Stimulated activated CD4-positive, alpha-beta T cell treated with anti-CD3 and anti-CD28 coated beads, Interleukin-15, amount 100 ng/mL, for 48 hours (primary cell): ENCODE measurements at regions not wholly inside any gene's neighbourhood (a gene's known extent, or its start where the extent isn't known, plus 50 kb on each side); places are given as distances from the start of the nearest gene placed in this dataset.

Experiments used
- DNase-seq, 2 donors: peaks; one replicate each; pipeline ENCODE4 v3.0.0-alpha.2; 2020; ENCODE audit warnings: low read depth in 2 of 2

DNA sequence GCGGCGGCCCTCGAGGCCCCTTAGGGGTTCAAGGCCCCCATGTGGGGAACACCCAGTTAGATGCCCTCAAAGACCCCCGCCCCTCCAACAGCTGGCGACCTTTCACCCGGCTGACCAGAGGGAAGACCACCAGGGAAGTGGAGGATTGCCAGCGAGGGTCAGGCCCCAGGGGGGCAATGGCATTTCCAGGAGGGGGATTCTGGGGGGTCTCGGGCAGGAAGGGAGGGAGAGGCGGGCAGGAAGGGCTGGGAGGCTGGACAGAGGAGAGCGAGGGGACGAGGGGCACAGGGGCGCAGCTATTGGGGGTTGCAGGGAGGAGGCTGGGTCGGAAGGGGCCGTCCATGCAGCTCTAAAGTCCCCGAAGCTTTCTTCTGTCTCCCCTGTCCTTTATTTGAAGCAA, 139.5 kb downstream of the C16orf95 start:
- no peak for DNase-seq

DNA sequence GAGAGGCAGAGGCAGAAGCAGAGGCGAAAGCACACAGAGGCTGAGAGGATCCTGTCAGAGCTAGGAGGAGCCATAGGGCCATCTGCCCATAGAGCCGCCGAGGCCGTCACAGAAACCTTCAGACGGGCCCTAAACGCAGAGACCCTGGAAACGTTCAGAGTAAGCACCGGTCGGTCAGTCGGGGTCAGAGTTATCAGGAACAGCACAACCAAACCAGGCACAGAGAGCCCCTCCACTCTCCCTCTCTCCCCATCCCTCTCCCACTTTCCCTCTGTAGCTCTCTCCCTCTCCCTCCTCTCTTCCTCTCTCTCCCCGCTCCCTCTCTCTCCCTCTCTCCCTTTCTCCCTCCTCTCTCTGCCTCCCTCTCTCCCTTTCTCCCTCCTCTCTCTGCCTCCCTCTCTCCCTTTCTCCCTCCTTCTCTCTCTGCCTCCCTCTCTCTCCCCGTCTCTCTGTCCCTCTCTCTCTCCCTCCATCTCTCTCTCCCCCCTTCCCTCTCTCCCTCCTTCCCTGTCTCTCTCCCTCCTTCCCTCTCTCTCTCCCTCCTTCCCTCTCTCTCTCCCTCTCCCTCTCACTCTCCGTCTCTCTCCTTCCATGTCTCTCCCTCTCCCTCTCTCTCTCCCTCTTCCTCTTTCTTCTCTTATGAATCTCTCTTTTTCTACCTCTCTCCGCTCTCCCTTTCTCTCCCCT, 138.9 kb downstream of the C16orf95 start:
- no peak for DNase-seq

DNA sequence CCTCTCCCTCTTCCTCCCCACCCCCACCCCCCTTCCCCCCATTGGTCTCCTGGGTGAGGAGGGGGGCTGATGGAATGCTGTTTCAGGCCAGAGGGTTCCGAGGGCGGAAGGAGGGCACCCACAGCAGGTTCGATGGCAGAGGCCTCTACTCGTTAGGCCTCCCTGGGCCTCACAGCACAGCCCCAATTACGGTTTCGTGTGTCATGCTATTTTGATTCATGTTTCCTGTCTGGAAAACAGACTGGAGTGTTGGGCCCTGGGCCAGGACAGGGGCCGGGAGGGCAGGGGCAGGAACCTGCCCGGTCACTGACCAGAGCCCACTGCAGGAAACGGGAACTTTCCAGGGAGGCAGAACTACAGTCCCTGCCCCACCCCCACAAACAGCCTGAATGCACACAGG, 138.2 kb downstream of the C16orf95 start:
- no peak for DNase-seq

DNA sequence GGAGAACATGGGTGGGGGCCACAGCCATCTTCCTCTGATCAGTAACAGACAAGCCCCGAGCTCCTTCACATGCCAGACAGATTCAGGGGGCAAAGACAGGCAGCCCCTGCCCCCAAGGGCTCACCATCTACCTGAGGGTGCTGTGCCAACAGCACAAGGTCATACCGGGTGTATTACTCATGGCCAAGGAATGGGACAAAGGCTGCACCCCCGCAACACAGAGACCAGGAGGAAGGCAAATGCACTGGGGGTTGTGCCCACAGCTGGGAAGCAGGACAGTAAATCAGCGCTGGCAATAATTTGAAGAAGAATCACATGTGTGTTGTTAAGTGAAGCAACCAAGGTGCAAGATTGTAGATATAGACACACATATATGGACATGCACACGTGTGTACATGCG, 137.1 kb downstream of the C16orf95 start:
- no peak for DNase-seq

DNA sequence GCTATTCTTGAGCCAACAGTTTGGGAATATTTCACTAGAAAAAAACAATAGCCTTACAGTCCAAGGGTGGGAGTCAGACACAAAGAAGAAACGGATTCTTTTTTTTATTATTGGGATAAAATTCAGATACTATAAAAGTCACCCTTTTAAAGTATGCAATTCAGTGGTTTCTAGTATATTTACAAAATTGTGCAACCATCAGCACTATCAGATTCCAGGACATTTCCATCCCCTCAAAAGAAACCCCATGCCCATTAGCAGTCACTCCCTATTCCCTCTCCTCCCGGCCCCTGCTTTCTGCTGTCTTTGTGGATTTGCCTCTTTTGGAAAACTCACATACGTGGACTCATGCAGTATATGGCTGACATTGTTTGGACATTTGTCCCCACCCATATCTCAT, 134.4 kb downstream of the C16orf95 start:
- no peak for DNase-seq

DNA sequence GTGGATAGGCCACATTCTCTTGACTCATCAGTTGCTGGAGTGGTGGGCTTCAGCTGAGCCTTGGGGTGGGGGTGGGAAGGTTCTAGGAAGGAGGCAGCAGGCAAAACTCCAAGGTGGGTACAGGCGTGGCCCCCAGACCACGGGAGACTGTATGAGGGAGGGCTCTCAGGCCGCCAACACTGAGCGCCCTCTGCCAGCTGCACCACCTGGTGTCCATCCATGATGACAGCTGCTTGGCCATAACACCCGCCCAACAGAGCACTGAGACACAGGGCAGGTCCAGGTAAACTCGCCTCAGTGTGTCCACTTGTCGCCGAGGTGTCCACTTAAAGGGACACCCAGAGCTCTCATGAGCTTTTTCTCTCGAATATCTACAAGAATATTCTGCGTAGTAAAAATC, 133.5 kb downstream of the C16orf95 start:
- DNase-seq: no peak

DNA sequence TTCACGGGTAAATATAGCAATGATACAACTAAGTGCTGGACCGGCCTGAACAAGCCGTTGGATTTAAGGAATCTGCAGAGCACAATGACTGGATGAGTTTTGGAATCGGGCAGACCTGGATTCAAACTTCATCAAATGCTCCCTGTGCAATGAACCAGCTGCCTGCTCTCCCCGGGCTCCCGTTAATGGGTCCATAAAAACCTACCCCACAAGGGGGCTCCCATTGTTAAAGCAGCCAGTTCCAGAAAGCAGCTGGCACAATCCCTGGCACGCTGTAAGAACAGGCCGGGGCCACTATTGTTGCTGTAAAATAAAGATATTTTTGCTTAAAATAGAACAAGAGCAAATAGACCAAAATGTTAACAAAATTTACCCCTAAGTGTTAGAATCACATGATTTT, 131.9 kb downstream of the C16orf95 start:
- no peak for DNase-seq

DNA sequence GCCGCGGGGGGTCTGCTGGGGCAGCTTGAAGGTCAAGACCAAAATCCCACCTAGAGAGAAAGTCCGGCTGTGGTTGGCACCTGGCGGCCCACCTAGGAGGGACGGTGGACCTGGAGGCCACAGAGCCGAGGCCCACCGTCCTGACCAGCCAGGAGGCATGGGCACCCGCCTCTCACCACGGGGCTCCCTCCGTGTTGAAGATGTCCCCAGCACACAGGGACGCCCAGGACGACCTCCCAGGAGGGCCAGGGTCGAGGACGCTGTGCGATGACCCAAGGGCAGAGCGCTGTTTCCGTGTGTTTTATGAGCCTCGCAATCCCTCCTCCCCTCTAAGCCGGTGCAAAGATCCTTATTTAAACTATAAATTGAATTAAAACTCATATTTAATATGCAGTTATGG, 131.2 kb downstream of the C16orf95 start:
- DNase-seq: no peak

DNA sequence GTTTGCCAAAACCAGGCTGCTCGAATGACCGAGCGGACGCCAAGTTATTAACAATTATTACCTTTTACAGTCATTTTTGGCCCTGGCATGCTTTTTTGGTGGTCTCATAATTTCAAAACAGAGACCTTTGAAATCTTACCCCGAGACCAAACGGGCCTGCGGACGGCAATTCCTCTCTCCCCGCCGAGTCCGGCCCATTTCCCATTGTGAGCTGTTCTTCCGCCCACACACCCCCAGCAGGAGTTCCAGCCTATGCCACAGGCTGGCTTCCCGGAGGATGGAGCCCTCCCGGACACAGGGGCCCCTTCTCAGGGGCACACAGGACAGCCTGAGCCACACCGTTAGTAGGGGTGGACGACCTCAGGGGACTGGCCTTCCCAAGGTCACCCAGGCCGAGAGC, 130.7 kb downstream of the C16orf95 start:
- no peak for DNase-seq

DNA sequence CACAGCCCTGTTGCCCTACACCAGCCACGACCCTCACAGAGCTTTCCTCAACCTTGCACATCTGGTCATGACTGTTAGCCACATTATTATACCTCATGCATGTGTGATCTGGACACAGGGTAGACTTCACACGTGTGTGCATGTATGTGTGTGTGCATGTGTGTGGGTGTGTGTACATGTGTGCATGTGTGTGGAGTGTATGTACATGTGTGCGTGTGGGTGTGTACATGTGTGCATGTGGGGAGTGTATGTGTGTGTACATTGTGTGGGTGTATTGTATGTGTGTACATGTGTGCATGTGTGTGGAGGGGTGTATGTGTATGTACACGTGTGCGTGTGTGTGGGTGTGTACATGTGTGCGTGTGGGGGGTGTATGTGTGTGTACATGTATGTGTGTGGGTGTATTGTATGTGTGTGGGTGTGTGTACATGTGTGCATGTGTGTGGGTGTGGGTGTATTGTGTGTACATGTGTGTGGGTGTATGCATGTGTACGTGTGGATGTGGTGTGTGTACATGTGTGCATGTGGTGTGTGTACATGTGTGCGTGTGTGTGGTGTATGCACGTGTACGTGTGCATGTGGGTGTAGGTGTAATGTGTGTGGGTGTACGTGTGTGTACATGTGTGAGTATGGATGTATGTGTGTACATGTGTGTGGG, 130.2 kb downstream of the C16orf95 start:
- no peak for DNase-seq

DNA sequence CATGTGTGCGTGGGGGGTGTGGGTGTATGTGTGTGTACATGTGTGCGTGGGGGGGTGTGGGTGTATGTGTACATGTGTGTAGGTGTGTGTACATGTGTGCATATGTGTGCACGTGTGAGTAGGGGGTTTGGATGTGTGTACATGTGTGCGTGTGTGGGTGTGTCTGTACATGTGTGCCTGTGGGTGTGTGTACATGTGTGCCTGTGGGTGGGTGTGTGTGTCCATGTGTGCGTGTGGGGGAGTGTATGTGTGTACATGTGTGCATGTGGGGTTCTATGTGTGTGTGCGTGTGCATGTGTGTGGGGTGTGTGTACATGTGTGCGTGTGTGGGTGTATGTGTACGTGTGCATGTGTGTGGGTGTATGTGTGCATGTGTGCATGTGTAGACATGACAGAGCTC, 129.1 kb downstream of the C16orf95 start:
- DNase-seq: no peak

DNA sequence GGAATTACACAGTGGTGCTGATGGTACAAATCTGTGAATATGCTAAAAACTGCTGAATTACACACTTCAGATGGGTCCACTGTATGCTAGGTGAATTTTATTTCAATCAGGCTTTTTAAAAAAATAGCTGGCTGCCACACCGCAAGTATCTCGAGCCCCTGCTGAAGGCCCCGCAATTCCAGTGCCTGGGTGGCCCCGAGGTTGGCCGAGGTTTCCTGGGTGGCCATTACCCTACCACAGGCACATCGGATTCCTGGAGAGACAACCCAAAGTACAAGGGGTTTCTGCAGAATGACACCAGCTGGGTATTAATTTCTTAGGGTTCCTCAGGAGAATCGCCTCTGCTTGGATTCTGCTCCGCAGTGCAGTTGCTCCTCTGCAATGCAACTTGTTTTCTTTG, 127.8 kb downstream of the C16orf95 start:
- no peak for DNase-seq

DNA sequence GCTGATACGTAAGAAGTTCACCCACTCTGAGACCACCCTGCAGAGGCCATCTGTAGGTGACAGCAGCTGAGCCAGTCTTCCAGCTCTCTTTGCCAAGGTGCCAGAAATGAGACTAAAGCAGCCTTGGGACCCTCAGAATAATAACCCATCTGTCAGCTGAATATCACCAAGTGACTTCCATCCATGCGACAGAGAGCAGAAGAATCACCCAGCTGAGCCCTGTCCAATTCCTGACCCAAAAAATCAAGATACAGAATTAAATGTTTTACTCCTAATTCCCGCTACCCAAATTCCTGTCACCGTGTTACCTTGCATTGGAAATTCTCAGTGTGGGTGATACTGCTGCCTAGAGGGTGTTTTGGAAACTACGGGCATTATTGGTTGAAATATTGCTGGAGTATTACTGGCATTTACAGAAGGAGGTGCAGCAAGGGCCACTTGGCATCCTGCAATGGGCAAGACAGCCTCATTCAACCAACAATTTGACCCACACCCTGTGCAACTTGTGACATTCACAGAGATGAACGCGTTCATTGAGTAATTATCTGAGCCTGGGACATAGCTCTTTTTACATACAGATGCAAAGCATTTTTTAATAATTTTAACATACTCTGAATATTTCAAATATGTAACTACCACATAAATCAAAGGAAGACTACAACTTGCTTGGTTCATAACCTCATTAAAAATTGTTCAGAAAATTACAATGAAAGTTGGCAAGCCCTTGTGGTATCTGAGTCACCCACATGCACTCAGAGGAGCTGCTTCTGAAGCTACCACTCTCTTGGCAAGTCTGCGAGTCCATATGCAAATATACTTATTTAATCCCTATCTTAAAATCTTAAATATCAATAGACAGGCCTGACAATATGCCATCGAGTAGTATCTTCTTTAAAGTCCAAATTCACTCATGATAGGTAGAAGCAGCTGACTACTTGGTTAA, 126.6 kb downstream of the C16orf95 start:
- no peak for DNase-seq

DNA sequence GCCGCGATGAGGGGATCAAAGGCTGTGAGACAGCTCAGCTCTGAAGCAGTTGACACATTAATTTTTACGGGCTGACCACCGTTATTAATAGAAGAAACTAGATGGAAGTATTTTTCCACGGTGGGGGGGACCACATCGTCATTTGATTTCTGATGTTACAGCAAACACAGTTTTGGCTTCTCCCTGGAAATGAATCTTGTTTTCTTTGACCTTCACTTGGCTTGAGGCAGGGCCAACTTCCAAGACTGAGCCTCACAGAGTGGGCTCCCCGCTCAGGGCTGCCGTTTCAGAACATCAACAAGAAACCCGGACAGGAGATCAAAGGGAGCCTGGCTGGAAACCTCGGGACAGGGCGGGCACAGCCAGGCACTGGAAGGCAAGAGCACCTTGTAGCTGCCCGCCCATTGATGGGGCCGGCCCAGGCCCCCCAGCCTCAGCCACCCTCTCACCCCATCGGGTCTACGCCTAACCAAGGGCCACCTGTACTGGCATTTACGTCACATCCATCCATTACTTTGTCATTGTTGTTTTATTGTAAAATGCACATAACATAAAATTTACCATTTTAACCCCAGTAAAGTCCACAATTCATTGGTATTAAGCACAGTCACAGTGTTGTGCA, 124.6 kb downstream of the C16orf95 start:
- DNase-seq: no peak

DNA sequence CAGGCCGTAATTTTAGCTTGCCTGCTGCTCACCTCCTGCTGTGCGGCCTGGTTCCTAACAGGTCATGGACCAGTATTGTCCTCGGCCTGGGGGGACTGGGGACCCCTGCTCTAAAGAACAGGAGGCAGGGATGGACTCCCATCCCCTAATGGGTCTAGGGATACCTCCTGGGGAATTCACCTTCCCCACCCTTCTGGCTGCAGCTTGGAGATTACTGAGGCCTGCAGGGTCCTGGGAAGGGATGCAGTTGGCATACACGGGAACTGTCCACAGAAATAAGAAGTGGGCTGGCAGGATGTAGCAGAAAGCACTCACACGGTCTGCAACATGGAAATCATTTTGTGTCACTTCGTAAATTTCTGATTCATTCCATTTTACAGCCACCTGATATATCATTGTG, 123.0 kb downstream of the C16orf95 start:
- DNase-seq: no peak

DNA sequence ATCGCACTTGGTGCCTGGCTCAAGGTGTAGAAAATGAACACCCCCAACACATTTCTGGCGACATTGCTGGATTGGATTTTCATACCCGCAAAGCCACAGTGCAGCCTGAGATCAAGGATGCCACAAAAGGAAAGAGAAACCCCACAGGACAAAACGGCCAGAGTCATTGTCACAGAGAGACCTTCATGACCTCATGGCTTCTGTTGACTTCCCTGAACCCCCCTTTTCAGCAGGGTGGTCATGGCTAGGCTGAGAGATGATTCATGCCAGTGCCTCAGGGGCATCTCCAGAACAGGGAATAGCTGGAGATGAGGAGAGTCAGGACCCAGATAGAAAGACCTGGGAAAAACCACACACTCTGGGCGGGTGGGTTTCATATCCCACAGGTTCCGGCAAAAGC, 122.0 kb downstream of the C16orf95 start:
- no peak for DNase-seq

DNA sequence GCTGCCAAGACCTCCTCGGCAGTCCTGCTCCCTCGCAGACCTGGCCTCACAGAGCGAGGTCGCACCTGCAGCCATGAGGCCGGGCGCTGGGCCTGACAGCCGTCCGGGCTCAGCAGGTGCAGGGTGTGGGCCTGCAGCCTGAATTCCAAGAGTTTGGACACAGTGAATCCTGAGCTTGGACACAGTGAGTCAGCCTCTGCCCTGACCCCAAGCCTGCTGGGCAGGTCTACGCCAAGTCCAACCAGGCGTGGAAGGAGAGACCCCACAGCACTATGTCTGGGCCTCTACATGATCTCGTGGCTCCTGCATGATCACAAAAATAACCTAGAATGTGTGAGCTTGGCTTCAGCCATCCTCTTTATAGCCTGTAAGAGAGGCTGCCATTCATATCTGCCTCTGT, 121.0 kb downstream of the C16orf95 start:
- DNase-seq: no peak

DNA sequence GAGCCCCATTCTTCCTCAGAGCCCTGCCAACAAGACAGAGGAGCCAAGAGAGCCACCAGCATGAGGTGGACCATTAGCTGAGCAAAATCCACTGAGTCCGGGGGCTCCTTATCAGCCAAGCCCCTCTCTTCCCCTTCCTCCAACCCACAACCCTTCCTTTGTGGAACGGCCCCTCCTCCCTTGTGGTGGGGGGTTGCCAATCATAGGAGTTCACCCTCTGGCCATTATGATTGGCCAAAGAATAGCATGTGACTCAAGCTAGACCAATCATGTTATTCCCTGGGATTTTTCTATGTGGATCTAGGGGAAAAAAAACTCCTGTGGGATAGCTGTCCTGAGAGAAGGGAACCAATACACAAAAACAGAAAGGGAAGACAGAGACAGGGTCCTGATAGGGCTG, 120.5 kb downstream of the C16orf95 start:
- no peak for DNase-seq

DNA sequence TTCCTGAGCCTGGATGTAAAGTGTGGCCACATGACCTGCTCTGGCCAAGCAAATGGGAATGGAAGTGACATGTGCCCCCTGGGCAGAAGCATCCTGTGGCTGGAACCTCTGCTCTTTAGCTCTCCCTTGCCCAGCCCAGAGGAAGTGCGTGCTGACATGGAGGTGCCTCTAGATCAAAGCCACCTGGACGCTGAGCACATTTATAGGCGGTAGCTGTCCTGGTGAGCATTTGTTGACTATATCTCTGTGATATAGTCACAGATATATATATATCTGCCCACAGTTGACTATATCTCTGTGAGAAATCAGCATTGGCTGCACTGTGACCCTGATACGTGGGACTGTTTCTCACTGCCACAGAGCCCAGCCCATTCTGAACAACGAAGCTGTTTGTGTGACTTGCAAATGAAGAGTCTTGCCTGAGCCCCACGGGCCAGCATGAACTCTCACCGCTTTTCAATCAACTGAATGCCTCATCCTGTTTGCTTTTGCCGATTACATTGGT, 118.8 kb downstream of the C16orf95 start:
- no peak for DNase-seq

DNA sequence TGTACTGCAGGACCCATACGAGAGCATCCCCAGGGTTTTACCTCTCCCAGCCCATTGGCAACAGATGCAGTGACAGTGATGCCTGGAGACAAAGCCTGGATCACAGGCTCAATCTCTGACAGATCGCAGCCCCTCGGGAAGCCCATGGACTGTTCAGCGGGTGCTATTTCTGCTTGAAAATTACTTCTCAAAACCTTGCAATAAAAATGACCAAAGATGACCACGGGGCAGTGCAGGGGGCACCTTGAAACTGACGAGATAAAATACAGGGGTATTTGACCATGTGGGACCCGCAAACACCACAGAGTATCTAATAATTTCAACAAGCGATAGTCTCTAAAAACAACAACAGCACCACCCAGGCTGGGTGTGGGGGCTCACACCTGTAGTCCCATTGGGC, 118.3 kb downstream of the C16orf95 start:
- DNase-seq: no peak

DNA sequence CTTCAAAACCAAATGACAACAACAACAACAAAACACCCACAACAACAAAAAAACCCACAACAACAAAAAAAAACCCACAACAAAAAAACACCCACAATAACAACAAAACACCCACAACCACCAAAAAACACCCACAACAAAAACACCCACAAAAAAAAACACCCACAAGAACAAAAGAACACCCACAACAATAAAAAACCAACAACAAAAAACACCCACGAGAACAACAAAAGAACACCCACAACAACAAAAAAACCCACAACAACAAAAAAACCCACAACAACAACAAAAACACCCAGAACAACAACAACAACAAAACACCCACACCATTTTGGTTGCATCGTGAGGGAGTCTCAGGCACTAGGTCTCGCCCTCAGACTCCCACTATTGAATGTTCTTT, 117.8 kb downstream of the C16orf95 start:
- DNase-seq: no peak

DNA sequence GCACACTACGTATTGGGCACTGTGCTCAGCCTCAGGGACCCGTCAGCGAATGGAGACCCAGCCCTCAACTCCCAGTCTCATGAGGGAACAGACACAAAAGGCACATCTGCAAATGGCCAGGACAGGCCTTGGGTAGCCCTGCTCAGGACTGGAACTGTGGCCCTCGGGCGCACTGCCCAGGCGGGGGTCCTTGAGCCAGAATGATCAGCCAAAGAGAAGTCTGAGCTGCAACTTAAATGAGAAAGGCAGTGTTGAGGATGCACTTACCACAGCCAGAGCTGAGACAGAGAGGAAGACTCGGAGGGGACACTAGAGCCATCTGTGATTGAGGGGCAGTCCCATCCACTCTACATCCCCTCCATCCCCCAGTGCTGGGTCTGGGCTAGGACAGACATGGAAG, 117.3 kb downstream of the C16orf95 start:
- DNase-seq: no peak
